RWPE2 (cell line): ENCODE measurements at regions not wholly inside any gene's neighbourhood (a gene's known extent, or its start where the extent isn't known, plus 50 kb on each side); places are given as distances from the start of the nearest gene placed in this dataset.

Experiments used
- ATAC-seq: fragments of 200-7000 bp; cut with Tn5 transposase; 3 replicates; pipeline ENCODE4 v1.9.1; 2021; ENCODE audit warnings: low read depth
- DNase-seq: peaks from one replicate; pipeline ENCODE4 v3.0.0-alpha.2; 2020; ENCODE audit warnings: low spot score
- H3K27ac ChIP-seq: fragments of 450-650 bp; 2 replicates; pipeline ENCODE4 v1.5.1; 2017; ENCODE audit warnings: mild to moderate bottlenecking; ENCODE audit not compliant: poor library complexity, severe bottlenecking
- H3K27me3 ChIP-seq: fragments of 250-450 bp; sonication (Bioruptor Pico); 2 replicates; pipeline ENCODE4 v1.5.1; 2021; ENCODE audit warnings: mild to moderate bottlenecking, moderate library complexity; ENCODE audit not compliant: insufficient read depth, poor library complexity, severe bottlenecking
- H3K36me3 ChIP-seq: fragments of 250-450 bp; sonication (Bioruptor Pico); 2 replicates; pipeline ENCODE4 v1.5.1; 2020; ENCODE audit warnings: low read depth, mild to moderate bottlenecking, moderate library complexity
- H3K4me1 ChIP-seq: fragments of 250-450 bp; sonication (Bioruptor Pico); 2 replicates; pipeline ENCODE4 v1.5.1; 2021; ENCODE audit warnings: mild to moderate bottlenecking, moderate library complexity; ENCODE audit not compliant: insufficient read depth, poor library complexity, severe bottlenecking
- H3K4me3 ChIP-seq: fragments of 250-450 bp; sonication (Bioruptor Pico); 2 replicates; pipeline ENCODE4 v1.5.1; 2021; ENCODE audit warnings: mild to moderate bottlenecking, moderate library complexity; ENCODE audit not compliant: severe bottlenecking
- H3K9me3 ChIP-seq: fragments of 250-450 bp; sonication (Bioruptor Pico); 2 replicates; pipeline ENCODE4 v1.5.1; 2021; ENCODE audit warnings: mild to moderate bottlenecking, moderate library complexity; ENCODE audit not compliant: severe bottlenecking
- TF ChIP-seq, protein P1 (sequence below): fragments of 450-650 bp; IDR thresholded peaks from one replicate; pipeline ENCODE4 v1.5.1; 2017; ENCODE audit warnings: mild to moderate bottlenecking, moderate library complexity; ENCODE audit not compliant: poor library complexity, severe bottlenecking

GRCh38 chr11:82546661-82547557 lies 186.8 kb downstream of the FAM181B start:
- H3K9me3 ChIP-seq, result no peaks in the 10 kb centered on the region
- no peak overlapping the region for H3K27ac ChIP-seq
- no peak for DNase-seq
- no peaks in the 10 kb centered on the region for H3K27me3 ChIP-seq
- H3K4me3 ChIP-seq, result no peak overlapping the region
- no peaks in the 10 kb centered on the region for H3K36me3 ChIP-seq
- peak; percentile 66 for ATAC-seq
- H3K4me1 ChIP-seq, result no peaks in the 10 kb centered on the region
- TF ChIP-seq, protein P1, sequence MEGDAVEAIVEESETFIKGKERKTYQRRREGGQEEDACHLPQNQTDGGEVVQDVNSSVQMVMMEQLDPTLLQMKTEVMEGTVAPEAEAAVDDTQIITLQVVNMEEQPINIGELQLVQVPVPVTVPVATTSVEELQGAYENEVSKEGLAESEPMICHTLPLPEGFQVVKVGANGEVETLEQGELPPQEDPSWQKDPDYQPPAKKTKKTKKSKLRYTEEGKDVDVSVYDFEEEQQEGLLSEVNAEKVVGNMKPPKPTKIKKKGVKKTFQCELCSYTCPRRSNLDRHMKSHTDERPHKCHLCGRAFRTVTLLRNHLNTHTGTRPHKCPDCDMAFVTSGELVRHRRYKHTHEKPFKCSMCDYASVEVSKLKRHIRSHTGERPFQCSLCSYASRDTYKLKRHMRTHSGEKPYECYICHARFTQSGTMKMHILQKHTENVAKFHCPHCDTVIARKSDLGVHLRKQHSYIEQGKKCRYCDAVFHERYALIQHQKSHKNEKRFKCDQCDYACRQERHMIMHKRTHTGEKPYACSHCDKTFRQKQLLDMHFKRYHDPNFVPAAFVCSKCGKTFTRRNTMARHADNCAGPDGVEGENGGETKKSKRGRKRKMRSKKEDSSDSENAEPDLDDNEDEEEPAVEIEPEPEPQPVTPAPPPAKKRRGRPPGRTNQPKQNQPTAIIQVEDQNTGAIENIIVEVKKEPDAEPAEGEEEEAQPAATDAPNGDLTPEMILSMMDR, result no peak

- TF ChIP-seq, protein P1, result no peak
- Histone ChIP-seq H3K9me3 (no peaks in the 10 kb centered on the region), H3K4me1 (no peaks in the 10 kb centered on the region), H3K27ac (no peak overlapping the region), H3K27me3 (no peaks in the 10 kb centered on the region), H3K4me3 (no peak overlapping the region), H3K36me3 (no peaks in the 10 kb centered on the region)
- ATAC-seq (no peak), DNase-seq (no peak)
Measured at GRCh38 chr11:82539669-82540068, 194.0 kb downstream of the FAM181B start.

DNA sequence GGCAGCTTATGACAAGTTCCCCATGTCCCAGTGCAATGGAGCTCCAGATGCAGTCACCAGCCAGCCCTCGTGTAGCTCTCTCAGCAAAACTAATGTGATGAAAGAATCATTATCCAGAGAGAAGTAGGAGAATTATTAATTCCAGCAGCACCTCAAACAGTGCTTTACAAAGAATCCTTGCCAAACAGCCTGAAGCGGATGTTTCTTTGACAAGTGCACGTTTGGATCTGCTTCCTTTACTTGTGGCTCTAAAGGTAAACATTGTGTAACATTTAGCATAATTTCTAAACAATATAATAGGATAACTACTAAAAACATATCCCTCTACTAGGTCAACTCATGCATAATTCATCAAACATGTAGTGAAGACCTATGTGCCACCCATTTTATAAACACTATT lies 197.0 kb downstream of the FAM181B start:
- TF ChIP-seq, protein P1, result no peak
- H3K27me3 ChIP-seq, result no peaks in the 10 kb centered on the region
- H3K4me3 ChIP-seq, result no peak overlapping the region
- no peak overlapping the region for H3K27ac ChIP-seq
- H3K4me1 ChIP-seq, result peaks cover 6% of the 10 kb centered on the region
- H3K9me3 ChIP-seq, result no peaks in the 10 kb centered on the region
- no peak for DNase-seq
- ATAC-seq, result no peak
- no peaks in the 10 kb centered on the region for H3K36me3 ChIP-seq

GRCh38 chr11:82533628-82534327 lies 199.9 kb downstream of the FAM181B start:
- Histone ChIP-seq H3K4me3 (no peak overlapping the region), H3K36me3 (no peaks in the 10 kb centered on the region), H3K27me3 (no peaks in the 10 kb centered on the region), H3K27ac (no peak overlapping the region), H3K4me1 (peaks cover 6% of the 10 kb centered on the region), H3K9me3 (no peaks in the 10 kb centered on the region)
- no peak for DNase-seq
- ATAC-seq, result peak; percentile 87
- TF ChIP-seq, protein P1, result no peak
